ENCODE measurements at regions not wholly inside any gene's neighbourhood (a gene's known extent, or its start where the extent isn't known, plus 50 kb on each side); places are given as distances from the start of the nearest gene placed in this dataset.

DNA sequence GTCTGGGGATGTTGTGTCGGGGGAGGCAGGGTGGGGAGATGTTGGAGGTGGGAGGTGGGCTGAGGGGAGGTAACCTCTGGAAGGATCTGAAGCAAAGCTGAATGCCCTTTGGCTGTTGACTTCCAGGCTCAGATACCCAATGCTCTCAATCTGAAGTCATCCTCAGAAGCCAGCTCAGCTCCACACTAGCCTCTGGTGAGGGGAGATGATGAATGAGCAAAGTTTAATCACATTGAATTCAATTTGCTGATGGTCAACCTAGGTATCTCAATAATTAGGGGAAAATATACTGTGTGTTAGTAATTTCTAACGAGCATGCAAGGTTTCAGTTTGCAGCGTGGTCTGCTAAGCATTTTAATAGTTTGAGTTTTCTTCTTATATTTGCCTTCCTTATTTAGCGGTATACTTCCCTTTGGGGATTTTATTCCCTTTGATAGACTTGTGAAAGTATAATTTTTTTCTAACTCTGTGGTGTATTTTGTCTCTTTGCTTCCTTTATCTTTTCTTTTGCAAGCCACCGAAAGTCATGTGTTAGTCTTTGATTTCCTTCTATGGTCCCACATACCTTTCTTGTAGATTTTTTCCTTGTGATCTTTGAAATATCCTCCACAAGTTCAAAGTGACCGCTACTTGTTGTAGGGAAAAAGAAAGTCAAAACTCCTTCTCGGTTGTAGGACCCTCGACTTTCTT is 146.3 kb upstream of the LEF1 start:
- intact Hi-C loops (cut with DNase I): no loop called here
- no peak for DNase-seq (ENCODE audit: low spot score)

DNA sequence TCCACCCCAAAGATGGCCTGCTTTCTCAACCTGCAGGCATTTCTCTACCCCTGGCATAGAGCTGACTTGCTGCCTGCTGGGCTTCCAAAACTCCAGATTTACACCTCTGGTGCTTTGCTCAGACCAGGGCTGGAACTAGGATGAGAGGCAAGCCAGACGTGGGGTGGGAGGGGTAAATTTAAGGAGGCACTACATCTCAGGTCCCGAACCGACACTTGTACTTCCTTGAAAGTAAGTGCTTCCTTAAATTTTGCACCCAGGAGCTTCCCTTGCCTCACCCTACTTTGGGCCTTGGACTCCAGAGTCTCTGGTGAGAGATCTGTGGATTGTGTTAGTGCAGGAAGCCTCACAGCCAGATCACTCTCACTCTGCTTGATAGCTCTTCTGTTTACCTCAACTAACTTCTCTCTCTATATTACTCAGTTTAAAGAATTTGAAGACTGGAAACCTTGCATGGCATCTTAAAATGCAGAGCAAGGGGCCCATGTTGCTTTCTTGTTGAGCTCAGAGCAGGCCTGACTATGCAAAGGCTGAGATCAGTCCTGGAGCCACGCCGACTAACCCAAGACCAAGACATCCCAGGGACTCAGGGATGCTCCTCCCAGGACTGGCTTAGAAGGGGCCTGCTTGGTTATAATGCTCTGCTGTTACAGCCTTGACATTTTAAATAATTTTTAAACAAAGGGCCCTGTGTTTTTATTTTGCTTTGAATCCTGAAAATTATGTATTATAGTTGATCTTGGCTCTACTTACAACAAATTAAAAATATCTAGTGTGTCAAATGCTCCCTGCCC is 145.0 kb upstream of the LEF1 start:
- intact Hi-C loops (cut with DNase I): no loop called here
- DNase-seq (ENCODE audit: low spot score): no peak

DNA sequence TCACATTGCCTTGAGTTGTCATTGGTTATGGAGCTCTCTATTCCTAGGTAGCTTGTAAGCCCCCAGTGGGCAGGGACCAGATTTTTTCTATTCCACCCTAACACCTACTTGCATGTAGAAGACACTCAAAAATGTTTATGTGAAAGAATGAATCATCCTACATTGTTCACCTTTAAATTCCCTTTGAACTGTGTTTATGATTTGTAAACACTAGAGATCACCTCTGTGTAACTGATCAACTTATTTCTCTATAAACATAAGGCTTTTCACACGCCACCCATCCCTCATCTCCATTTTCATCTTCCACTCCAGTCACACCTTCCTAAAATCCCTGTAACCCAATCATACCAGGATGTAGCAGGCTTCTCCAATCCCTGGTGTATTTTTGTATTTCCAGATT is 142.6 kb upstream of the LEF1 start:
- intact Hi-C loops (cut with DNase I): no loop called here
- no peak for DNase-seq (ENCODE audit: low spot score)

DNA sequence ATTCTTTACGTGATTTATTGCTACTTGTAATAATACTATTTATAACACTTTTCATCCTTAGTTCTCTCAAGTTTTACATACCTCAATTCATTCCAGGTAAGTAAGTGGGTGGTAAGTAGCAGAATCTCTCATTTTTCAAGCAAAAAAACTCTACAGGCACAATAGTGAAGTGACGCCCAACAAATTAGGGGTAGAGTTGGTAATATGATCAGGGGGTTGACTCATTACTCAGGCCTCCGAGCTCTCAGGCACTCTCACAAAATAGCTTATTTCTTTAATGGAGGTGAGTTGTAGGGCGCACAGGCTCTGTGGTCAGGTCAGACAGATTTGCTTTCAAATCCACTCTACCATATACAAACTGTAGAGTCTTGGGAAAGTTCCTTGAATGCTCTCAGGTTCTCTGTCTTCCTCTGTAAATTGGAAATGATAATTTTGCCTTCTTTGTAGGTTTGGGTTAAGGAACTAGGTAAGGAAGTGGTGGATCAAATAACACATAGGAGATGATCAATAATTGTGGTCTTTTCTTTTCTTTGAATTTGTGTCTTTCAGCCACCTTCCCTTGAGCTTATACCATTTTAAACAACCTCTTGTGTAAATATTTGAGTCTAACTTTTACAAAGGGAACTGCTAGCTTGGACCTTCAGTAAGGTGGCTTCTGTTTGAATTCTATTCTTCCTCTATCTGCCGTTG is 134.9 kb upstream of the LEF1 start:
- no peak for DNase-seq (ENCODE audit: low spot score)
- intact Hi-C loops (cut with DNase I): no loop called here

DNA sequence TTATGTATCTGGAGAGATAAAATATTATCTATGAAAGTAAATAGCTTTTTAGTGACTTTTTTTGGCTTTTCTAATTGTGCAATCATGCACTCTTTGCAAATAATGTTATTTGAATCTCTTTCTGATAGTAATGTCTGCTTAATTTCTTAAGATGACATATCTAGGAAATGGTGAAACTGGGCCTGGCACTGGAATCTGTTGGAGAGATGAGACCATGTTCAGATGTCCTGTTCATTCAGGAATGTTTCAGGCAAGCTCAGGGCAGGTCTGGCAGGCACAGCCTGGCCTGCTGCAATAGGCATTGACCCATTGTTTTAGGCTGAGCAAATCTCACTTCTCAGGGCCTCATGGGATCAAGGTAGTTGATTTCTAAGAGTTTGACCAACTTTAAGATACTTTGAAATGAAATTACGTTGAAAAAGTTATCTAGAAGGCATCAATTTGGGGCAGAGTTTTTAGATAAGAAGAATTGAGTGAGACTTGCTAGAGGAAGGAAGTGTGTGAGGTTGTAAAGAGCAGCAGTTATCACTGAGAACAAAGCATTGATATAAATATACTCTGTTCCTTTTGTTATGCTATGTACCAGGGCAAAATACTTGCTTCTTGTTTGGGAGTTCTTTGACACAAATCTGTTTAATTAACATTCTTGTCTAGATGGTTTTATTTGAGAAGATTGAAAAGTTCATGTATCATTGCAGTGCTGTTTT is 133.0 kb upstream of the LEF1 start:
- no peak for DNase-seq (ENCODE audit: low spot score)
- intact Hi-C loops (cut with DNase I): no loop called here

DNA sequence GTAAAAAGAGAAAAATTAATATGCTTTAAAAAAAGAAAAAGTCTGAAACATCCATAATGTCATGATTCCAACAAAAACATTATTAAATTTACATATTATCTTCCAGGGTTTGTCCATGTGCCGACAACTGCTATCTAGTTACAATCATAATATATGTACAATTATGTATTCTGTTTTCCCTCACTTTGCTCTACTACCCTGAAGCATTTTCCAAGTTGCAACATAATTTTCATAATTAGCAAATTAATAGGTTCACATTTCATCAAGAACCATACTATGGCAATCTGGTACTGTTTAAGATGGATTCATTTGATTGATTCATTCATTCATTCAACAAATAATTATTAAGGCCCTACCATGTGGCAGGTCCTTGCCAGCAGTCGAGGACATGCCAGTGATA is 128.9 kb upstream of the LEF1 start:
- DNase-seq (ENCODE audit: low spot score): no peak
- intact Hi-C loops (cut with DNase I): no loop called here

DNA sequence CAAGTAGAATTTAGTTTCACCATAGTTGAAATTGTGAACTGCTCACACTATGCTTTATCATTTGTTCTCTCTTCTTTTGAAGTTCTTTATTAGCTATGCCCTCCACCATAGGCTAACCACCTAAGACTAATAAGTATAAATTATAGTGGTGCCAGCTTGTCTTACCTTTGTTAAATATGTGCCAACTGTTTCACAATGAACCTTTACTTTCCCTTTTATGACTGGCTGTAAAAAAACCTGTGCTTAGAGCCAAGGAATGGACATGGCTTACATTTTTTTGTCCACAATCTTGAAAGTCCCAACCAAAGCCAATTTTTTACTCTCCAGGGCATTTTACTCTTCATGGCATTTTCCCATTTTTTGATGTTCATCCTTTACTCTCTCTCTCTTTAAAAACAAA is 123.5 kb upstream of the LEF1 start:
- DNase-seq (ENCODE audit: low spot score): no peak

DNA sequence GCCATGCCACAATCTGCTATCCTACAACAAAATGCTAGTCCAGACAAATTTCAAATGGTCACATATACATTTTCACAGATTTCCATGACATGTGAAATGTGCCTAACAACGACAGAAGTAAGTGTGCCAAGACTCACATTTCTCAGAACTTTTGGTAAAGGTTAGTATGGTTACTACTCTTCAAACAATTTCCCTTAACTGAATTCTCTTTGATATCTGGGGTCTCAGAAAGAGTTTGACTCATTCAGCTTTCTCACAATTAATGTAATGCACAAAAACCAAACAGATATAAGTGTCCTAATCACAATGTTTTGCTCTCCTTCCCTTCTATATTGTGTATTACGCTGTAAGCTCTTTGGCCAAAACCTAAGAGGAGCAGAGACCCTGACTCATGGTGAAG is 122.4 kb upstream of the LEF1 start:
- DNase-seq (ENCODE audit: low spot score): no peak
- intact Hi-C loops (cut with DNase I): no loop called here

More for the DNA sequence above, 123.5 kb upstream of the LEF1 start:
- intact Hi-C loops (cut with DNase I): no loop called here

DNA sequence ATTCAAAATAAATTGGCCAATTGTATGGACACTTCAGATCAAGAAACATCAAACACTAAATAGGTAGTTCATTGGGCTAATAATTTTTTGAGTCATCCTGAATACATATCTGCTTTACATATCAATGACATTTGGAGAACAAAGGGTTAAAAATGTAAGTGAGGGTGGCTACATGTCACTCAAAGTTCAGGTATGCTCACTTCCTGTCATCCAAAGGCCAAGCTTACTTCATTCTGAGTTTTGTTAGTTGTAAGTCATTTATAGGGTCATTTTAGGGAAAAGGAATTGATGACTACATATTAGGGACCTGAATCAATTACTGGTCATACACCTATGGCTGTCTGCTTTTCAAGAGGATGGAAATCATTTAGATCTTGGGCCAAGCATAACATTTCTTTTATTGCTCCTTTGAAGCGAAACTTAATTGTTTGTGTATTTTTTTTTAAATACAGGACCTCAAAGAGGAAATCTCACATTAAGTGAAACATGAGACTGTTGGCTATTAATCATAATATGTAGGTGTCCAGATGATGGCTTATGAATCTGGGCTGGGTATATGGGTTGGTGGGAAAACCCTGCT is 119.2 kb upstream of the LEF1 start:
- intact Hi-C loops (cut with DNase I): no loop called here
- no peak for DNase-seq (ENCODE audit: low spot score)

DNA sequence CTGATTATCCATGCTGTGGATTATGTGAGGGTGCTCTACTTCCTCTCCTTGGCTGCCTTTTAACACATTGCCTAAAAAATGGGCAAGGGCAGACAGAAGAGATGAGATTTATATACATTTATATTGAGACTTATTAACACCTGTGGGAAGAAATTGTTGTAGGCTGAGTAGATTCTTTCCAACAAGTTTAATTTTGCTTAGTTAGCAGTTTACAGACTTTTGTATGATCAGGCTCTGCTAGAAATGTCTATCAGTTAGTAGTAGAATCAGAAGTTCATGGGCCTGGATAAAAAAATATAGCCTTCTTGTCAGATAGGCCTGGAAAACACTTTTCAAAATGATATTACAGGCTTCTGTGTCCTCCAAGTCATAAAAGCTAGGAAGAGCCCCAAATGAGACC is 111.3 kb upstream of the LEF1 start:
- intact Hi-C loops (cut with DNase I): no loop called here
- DNase-seq (ENCODE audit: low spot score): no peak

DNA sequence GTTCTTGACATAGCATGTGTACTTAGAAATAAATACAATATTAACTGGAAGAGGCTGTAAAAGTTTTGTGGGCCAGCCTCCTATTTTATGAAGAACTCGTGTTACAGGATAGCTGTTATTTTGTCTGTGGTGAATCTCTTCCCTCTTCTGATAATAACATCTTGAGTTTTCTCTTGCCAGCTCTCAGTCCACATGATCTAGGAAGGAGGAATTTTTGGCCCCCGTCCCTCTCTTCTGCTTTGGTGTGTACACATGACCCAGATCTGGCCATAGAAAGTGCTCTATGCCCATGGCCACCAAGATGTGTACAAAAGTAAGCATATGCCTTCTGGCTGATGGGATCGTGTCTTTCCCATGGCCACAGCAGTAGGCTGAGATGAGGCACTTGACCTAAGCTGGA is 108.0 kb upstream of the LEF1 start:
- DNase-seq (ENCODE audit: low spot score): no peak
- intact Hi-C loops (cut with DNase I): no loop called here

DNA sequence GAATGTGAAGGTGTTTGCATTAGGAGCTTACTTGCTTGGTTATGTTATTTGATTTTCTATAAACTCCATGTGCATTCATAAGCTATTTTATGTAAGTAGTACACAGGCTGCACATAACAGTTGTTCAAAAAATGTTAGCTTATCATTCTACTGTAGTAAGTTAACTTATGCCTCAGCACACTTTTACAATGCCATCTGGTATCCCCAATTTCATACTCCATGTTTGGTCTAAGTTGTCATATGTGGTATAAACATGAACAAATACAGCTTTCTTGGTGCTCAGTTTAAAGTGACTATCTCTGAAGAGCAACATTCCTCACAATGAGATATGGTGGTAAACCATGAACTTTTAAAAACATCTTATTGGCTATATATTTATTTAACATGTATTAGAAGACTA is 104.3 kb upstream of the LEF1 start:
- intact Hi-C loops (cut with DNase I): no loop called here
- DNase-seq (ENCODE audit: low spot score): no peak

DNA sequence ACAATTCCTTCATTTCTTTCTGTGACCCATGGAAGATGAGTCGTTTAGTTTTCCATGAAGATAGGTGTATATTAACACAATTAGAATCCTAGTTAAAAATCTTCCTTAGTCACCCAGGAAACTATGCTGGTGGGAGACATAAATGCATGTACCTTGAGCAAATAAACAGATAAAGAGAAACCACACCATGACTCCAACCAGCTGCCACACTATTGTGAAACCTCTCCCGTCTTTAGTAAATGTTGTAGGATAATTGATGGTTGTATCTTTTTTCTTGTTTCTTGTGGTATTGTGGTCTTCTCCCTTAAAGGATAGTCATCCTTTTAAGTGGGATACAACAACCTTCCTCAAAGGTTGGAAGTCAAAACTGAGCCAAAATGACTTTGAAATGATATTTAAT is 103.8 kb upstream of the LEF1 start:
- DNase-seq (ENCODE audit: low spot score): no peak
- intact Hi-C loops (cut with DNase I): no loop called here

DNA sequence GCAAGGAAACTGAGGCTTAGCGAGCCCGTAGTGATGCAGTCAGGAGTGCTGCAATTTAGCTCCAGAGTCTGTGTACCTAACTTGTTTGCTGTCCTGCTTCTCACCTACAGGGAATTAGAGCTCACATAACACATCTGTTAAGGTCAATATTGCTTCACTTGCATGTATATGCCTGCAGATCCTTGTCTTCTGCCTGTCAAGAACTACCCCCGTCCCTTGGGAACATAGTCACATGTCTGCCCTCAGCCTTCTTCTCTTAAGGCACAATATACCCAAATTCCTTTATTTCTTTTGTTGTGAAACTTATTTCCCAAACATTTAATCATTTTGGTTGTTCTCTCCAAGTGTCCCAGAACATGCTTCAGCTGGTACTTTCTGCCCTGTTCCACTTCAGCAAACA is 103.3 kb upstream of the LEF1 start:
- no peak for DNase-seq (ENCODE audit: low spot score)
- intact Hi-C loops (cut with DNase I): no loop called here

DNA sequence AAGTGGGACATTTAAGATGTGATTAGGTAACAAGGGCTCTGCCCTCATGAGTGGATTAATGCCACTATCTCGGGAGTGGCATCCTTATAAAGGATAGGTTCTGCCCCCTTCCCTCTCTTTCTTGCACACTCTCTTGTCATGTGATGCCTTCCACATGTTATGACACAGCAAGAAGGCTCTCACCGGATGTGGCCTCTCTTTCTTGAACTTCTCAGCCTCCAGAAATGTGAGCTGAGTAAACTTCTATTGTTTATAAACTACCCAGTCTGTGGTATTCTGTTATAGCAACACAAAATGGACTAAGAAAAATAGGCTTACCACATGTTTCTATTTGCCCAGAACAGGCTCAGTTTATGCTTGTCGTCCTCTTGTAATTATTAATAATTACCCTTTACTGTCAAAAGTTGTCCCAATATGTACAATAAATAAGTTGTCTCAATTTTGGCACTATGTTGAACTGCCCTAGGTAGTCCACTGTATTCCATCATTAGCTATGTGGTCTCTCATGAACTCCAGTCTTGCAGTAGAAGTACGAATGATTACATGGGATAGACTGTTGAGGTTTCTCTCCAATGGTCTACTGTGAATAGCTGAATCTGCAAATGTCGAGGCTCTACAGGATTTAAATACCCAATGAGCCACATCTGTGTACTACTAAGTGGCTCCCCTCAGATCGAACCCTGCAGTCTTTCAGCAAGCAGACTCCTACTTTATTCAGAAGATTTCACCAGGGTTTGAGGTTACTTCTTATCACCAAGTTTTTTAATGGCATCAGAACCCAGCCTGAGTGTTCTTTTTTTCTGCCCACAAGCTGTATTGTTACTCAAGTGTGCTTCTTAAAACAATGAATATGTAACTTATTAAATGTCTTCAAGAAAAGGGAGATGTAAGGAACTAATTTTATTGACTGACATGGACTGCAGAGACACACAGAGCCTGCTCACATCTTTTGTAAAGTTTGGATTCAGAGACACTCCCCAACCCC is 102.0 kb upstream of the LEF1 start:
- intact Hi-C loops (cut with DNase I): no loop called here
- DNase-seq (ENCODE audit: low spot score): no peak

DNA sequence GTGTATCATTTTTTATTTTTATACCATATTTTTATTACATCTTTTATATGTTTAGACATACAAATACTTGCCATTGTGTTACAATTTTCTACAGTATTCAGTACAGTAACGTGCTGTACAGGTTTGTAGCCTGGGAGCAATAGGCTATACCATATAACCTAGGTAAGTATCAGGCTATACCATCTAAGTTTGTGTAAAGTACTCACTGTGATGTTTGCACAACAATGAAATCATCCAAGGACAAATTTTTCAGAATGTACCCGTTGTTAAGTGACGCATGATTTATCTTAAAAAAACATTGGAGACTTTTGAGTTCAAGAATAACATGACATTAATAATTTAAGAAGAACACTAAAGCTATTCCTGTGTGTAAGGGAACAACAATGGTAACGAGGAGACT is 96.0 kb upstream of the LEF1 start:
- intact Hi-C loops (cut with DNase I): no loop called here
- no peak for DNase-seq (ENCODE audit: low spot score)

DNA sequence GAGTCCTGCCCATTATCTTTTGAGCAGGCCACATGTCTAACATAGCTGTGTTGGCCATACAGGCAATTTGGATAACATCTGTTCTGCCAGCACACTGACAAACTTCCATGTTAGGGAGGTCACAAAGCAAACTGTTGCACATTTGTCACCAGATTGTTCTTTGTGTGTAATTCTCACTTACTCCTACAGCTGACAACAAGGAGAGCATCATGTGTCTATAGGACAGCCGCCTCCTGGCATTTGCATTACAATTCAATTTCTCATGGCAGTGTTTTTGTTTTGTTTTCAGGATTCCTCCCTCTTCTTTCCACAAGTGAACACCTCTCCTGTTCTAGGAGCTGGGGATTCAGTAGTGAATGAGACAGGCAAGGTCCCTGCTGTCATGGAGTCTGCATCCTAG is 94.3 kb upstream of the LEF1 start:
- DNase-seq (ENCODE audit: low spot score): no peak

DNA sequence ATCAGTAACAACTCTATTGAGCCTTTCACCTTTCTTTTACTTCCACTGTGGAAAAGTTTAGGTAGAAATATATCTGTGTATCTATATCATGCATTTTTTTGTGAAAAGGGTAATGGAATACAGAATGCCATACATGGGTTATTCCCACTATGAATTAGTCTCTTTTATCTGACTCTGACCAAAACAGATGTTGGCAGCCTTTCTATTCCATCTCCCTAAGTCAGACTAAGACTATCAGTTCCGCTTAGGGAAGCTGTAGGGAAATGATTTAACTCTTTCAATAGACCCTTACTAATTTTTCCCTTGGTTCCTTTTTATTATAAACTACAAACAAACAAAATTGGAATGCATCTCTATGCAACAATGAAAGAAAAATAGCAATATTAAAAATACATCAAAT is 92.3 kb upstream of the LEF1 start:
- DNase-seq (ENCODE audit: low spot score): no peak
- intact Hi-C loops (cut with DNase I): no loop called here

More for the DNA sequence above, 94.3 kb upstream of the LEF1 start:
- intact Hi-C loops (cut with DNase I): no loop called here

DNA sequence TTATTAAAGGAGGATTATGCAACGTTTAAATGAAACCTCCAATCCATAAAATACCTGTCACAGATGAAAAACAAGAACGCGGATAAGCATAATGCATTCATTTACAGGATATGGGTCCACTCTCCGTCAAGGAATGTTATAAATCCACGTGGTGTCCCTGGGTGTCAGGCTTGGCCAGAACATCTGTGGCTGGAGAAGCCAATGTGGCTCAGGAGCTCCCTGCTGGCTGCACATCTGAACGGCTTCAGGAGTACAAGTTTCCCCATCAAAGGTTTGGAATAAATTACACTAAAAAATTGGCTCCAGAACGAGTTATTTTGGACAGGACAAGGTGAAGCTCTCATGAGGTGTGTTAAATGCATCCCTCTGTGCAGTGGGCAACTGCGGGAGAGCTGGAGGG is 87.8 kb upstream of the LEF1 start:
- no peak for DNase-seq (ENCODE audit: low spot score)
- intact Hi-C loops (cut with DNase I): no loop called here

Data from posterior vena cava (tissue), 2 donors.